Smooth muscle cell (in vitro differentiated cells): ENCODE measurements at regions not wholly inside any gene's neighbourhood (a gene's known extent, or its start where the extent isn't known, plus 50 kb on each side); places are given as distances from the start of the nearest gene placed in this dataset.

Source experiments
- DNase-seq: peaks from one replicate; lab custom pipeline; 2025; ENCODE audit not compliant: unreplicated experiment; lab: John Stamatoyannopoulos, UW
- H2AFZ ChIP-seq: fragments of 200-600 bp; sonication (generic); 2 replicates; pipeline ENCODE4 v1.6.0; 2016; ENCODE audit warnings: antibody characterized with exemption, low read depth, mild to moderate bottlenecking
- H3F3A ChIP-seq: fragments of 200-600 bp; sonication (generic); 2 replicates; pipeline ENCODE4 v1.6.0; 2017; ENCODE audit warnings: antibody characterized with exemption, low read depth
- H3K27ac ChIP-seq: fragments of 200-600 bp; sonication (generic); 2 replicates; pipeline ENCODE4 v1.5.1; 2016; ENCODE audit warnings: low read depth, mild to moderate bottlenecking
- H3K27me3 ChIP-seq: fragments of 200-600 bp; sonication (generic); 2 replicates; pipeline ENCODE4 v1.6.1; 2016; ENCODE audit warnings: low read depth, mild to moderate bottlenecking
- H3K36me3 ChIP-seq: fragments of 200-600 bp; sonication (generic); 2 replicates; pipeline ENCODE4 v1.5.1; 2016; ENCODE audit warnings: low read depth
- H3K4me1 ChIP-seq: fragments of 200-600 bp; sonication (generic); 2 replicates; pipeline ENCODE4 v1.5.1; 2016; ENCODE audit warnings: low read depth
- H3K4me2 ChIP-seq: fragments of 200-600 bp; sonication (generic); 2 replicates; pipeline ENCODE4 v1.6.0; 2016; ENCODE audit warnings: mild to moderate bottlenecking
- H3K4me3 ChIP-seq: fragments of 200-600 bp; sonication (generic); 2 replicates; pipeline ENCODE4 v1.5.1; 2016; ENCODE audit warnings: mild to moderate bottlenecking
- H3K79me2 ChIP-seq: fragments of 200-600 bp; sonication (generic); 2 replicates; pipeline ENCODE4 v1.6.0; 2016; ENCODE audit warnings: low read depth, mild to moderate bottlenecking
- H3K9ac ChIP-seq: fragments of 200-600 bp; sonication (generic); 2 replicates; pipeline ENCODE4 v1.6.0; 2016; ENCODE audit warnings: low read depth
- H3K9me3 ChIP-seq: fragments of 200-600 bp; sonication (generic); replicated peaks from 2 replicates; pipeline ENCODE4 v1.5.1; 2016; ENCODE audit warnings: low read depth
- H4K20me1 ChIP-seq: fragments of 200-600 bp; sonication (generic); 2 replicates; pipeline ENCODE4 v1.6.0; 2016; ENCODE audit warnings: low read depth
- WGBS: methylation state at CpG from one replicate; pipeline ENCODE4 v1.1.7; 2016; ENCODE audit warnings: low lambda C conversion rate; 5-methylcytosine and 5-hydroxymethylcytosine counted together
- TF ChIP-seq, protein P1 (sequence below): fragments of 200-600 bp; sonication (generic); IDR thresholded peaks from 2 replicates; pipeline ENCODE4 v1.5.1; 2017; ENCODE audit warnings: borderline replicate concordance, mild to moderate bottlenecking, antibody characterized with exemption; ENCODE audit not compliant: insufficient read depth, poor library complexity, severe bottlenecking

DNA sequence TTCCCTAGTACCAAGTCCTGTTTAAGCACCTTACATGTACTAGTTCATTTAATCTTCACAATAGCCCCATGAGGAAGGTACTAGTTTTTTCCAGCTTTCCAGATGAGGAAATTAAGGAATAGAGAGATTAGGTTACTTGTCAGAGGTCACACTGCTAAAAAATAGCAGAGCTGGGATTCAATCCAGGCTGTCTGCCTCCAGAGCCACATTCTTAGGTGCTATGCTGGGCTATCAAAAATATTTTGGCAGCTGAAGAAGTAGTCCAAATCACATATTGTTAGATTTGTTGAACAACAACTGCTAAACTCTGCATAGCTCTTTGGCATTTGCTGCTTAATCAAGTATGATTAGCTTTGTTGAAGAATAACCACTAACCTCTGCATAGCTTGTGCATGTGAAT is 591.5 kb upstream of the KLF4 start:
- H3K27ac ChIP-seq = no peak overlapping the region
- H3F3A ChIP-seq = no peaks in the 10 kb centered on the region
- H3K4me2 ChIP-seq = no peak overlapping the region
- H3K9ac ChIP-seq = no peak overlapping the region
- no peaks in the 10 kb centered on the region for H3K4me1 ChIP-seq
- no peaks in the 10 kb centered on the region for H3K9me3 ChIP-seq
- no peak for DNase-seq
- H3K4me3 ChIP-seq = no peak overlapping the region
- H2AFZ ChIP-seq = no peak overlapping the region
- no peaks in the 10 kb centered on the region for H3K36me3 ChIP-seq
- H4K20me1 ChIP-seq = no peaks in the 10 kb centered on the region
- TF ChIP-seq, protein P1, sequence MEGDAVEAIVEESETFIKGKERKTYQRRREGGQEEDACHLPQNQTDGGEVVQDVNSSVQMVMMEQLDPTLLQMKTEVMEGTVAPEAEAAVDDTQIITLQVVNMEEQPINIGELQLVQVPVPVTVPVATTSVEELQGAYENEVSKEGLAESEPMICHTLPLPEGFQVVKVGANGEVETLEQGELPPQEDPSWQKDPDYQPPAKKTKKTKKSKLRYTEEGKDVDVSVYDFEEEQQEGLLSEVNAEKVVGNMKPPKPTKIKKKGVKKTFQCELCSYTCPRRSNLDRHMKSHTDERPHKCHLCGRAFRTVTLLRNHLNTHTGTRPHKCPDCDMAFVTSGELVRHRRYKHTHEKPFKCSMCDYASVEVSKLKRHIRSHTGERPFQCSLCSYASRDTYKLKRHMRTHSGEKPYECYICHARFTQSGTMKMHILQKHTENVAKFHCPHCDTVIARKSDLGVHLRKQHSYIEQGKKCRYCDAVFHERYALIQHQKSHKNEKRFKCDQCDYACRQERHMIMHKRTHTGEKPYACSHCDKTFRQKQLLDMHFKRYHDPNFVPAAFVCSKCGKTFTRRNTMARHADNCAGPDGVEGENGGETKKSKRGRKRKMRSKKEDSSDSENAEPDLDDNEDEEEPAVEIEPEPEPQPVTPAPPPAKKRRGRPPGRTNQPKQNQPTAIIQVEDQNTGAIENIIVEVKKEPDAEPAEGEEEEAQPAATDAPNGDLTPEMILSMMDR = no peak
- no peaks in the 10 kb centered on the region for H3K79me2 ChIP-seq
- H3K27me3 ChIP-seq = no peaks in the 10 kb centered on the region

DNA sequence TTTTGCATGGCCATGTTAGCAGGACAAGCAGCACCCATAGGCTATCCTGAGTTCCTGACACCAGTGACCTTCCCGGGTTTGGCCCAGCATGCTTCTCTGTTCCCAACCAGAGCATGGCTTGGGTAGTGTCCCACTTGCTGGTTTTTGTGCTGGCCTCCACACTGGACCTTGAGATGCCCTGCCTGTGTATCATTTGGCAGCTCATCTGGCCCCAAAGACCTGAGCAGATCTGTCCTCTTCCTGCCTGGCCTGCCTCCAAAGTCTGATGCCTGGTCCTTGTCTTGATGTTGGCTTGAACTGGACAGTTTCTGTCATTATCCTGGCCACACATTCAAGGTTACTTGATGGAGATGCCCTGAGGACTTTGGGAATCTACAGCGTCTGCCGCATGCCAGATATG is 590.7 kb upstream of the KLF4 start:
- Histone ChIP-seq H3K4me2 (no peak overlapping the region), H3K36me3 (no peaks in the 10 kb centered on the region), H2AFZ (no peak overlapping the region), H3F3A (no peaks in the 10 kb centered on the region), H3K27ac (no peak overlapping the region), H4K20me1 (no peaks in the 10 kb centered on the region), H3K4me3 (no peak overlapping the region), H3K4me1 (no peaks in the 10 kb centered on the region), H3K27me3 (no peaks in the 10 kb centered on the region), H3K9me3 (no peaks in the 10 kb centered on the region), H3K9ac (no peak overlapping the region), H3K79me2 (no peaks in the 10 kb centered on the region)
- TF ChIP-seq, protein P1 = no peak
- no peak for DNase-seq
- 96% methylated on average over 3 of the region's 3 CpGs for WGBS

DNA sequence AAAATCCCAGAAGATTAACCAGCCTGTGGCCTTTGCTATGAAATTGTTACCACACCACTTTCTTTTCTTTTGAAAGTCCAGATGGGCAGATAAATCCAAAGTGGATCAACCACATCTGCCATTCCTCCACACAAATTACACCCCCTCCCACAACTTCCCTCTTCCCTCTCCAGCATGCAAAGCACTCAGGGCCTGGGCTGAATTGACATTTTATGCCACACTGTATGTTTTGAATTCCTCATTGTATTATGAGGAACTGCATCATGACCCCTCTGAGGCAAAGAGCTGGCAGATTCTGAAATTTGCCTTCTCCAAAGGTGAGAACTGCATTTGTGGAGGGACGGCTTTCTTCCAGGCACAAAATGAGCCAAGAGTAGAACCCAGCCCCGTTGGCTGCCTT is 589.2 kb upstream of the KLF4 start:
- H3K27me3 ChIP-seq = no peaks in the 10 kb centered on the region
- no peaks in the 10 kb centered on the region for H3K36me3 ChIP-seq
- H4K20me1 ChIP-seq = no peaks in the 10 kb centered on the region
- no peak overlapping the region for H3K4me3 ChIP-seq
- no peaks in the 10 kb centered on the region for H3F3A ChIP-seq
- no peak overlapping the region for H3K4me2 ChIP-seq
- TF ChIP-seq, protein P1 = no peak
- H3K79me2 ChIP-seq = no peaks in the 10 kb centered on the region
- 93% methylated on average over 2 of the region's 2 CpGs for WGBS
- no peak for DNase-seq
- H3K27ac ChIP-seq = no peak overlapping the region
- no peak overlapping the region for H3K9ac ChIP-seq
- H3K4me1 ChIP-seq = no peaks in the 10 kb centered on the region
- no peaks in the 10 kb centered on the region for H3K9me3 ChIP-seq
- H2AFZ ChIP-seq = no peak overlapping the region

DNA sequence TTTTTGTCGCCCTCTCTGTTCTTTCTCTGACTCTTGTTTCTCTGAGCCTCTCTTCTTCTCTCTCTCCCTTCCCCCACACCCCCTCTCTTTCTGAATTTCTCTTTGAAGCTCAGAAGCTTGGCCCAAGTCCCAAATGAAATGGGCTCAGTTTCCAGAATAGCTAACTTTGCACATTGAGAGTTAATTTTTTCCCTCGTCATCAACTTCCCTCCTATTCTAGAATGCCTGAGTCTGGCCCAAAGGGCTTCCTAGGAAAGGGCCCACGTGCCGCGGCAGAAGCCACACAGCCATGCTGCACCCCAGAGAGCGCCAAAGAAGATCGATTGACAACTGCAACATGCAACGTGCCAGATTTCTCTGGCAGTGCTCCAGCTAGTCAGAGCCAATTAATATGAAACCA is 588.8 kb upstream of the KLF4 start:
- WGBS = 96% methylated on average over 8 of the region's 8 CpGs
- no peaks in the 10 kb centered on the region for H3K79me2 ChIP-seq
- no peak overlapping the region for H3K27ac ChIP-seq
- no peaks in the 10 kb centered on the region for H3F3A ChIP-seq
- H3K27me3 ChIP-seq = no peaks in the 10 kb centered on the region
- no peak overlapping the region for H3K4me2 ChIP-seq
- TF ChIP-seq, protein P1 = no peak
- H3K4me3 ChIP-seq = no peak overlapping the region
- no peak overlapping the region for H2AFZ ChIP-seq
- H3K9me3 ChIP-seq = no peaks in the 10 kb centered on the region
- DNase-seq = no peak
- H3K9ac ChIP-seq = no peak overlapping the region
- no peaks in the 10 kb centered on the region for H3K36me3 ChIP-seq
- H3K4me1 ChIP-seq = no peaks in the 10 kb centered on the region
- H4K20me1 ChIP-seq = no peaks in the 10 kb centered on the region
